Right forelimb (tissue), 1 donor: ENCODE measurements at regions not wholly inside any gene's neighbourhood (a gene's known extent, or its start where the extent isn't known, plus 50 kb on each side); places are given as distances from the start of the nearest gene placed in this dataset.

Experiments
- DNase-seq: peaks from one replicate; pipeline ENCODE4 v3.0.0-alpha.2; 2018

DNA sequence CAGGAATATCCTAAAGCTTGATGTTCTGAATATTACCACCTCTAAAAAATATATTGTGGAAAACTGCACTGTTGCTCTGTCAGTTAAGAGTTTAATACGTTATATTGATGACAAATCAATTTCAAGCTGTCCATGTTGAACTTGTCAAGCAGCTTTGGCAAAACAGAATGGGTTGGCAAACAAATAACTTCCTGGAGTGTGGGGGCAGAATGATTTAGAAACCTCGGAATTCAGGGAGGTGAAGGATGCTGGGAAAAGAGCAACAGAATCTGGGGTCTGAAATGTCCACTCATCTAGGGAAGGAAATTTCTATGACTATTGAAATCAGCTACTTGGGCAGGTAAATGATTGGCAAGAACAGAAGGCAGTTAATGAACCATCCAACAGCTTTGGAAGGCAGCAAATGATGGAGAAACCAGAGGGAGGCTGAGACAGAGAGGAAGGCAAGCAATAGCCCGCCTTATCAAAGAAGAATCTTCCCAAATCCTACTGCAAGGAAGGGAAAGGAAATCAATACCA lies 95.1 kb upstream of the PALS2 start:
- no peak for DNase-seq

DNA sequence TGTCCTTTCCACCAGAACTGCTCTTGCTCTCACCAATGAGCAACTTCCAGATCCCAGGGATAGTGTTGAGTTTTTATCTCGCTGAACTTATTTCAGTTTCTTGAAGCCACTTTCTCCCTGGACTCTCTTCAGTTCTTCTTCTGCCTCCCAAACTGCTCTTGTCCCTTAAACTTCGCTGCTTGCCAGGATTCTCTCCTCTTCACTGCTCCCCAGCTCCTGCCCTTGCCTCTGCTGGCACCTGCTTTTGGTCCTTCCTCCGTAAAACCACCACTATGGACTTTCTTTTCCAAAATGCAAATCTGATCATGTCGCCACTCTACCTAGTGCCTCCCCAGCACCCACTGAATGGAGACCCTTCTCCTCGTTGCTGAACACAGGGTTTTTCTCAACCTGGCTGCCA lies 92.8 kb upstream of the PALS2 start:
- no peak for DNase-seq

DNA sequence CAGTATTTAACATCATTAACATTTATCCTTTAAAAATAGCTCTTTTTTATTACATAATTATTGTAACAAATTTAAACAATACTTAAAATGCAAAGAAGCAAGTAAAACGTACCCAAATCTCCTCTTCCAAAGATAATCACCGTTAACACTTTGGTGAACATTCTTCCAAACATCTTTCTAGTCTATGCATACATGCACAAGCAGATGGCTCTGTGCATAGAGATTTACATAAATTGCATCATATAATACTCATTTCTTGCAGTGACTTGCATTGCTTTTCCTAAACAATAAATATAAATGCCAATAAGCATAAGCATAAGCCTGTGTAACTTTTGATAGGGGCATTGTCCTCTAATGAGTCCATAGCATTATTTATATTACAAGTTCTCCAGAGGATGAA lies 89.4 kb upstream of the PALS2 start:
- no peak for DNase-seq

DNA sequence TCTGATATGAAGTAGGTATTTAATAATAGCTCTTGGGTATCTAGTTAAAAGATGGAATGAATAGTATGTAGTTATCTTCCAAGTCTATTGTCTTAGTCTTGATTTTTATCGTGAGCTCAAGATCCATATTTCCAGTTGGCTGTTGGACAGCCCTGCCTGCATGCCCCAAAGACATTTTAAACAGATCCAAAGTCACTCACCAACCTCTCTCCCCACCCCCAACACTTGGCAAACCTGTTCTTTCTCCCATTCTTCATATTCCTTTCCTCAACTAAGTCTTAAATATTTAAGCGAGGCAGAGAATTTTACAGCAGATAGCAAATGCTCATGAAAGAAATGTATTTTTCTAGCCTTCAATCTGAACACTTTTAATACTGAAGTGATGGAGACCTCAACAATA lies 80.7 kb upstream of the PALS2 start:
- DNase-seq, result no peak

DNA sequence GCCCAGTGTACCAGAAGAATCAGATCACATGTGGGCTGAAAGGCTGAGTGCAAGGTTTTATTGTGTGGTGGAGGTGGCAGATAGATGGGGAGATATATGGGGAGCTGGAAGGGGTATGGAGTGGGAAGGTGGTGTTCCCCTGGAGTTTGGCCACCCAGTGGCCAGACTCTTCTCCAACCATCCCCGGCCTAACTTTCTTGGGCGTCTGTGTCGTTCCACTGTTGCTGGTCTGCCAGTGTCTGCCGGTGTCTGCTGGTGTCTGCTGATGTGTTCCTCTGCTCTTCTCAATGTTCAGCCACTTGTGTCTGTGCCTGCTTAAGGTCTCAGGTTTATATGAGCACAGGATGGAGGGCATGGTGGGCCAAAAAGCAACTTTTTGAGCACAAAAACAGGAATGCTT lies 78.4 kb upstream of the PALS2 start:
- DNase-seq, result no peak

DNA sequence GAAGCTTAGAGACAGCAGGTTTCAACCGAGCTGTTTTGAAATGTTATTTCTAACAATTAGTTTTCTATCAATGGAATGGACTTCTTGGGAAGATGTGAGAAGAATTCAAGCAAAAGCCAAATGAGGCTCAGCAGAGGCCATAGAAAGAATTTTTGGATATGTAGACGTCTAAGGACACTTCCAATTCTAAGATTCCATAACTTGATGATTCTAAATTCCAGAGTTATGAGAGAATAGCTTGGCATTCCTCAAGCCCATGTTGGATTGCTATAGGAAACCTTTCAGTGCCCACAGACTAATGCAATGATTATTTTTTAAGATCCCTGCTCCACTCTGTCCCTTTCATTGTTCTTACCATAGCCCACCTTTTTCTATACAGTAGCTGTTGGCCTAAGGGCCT lies 77.2 kb upstream of the PALS2 start:
- DNase-seq, result no peak

DNA sequence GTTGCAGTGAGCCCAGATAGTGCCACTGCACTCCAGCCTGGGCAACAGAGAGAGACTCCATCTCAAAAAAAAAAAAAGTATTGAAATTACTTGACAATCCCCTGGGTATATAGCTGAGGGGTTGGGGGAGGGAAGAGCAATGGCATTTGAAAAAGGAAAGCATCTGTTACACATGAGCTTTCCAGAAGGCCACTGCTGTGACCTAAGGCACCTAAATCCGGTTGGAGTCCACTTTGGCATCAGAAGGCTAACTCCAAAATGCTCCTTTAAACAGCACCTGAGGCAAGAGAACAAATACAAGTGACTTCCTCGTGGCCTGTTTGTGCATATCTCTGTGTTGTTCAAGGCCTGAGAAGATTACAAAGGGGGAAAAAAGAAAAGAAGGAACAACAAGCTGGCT lies 74.8 kb upstream of the PALS2 start:
- no peak for DNase-seq

DNA sequence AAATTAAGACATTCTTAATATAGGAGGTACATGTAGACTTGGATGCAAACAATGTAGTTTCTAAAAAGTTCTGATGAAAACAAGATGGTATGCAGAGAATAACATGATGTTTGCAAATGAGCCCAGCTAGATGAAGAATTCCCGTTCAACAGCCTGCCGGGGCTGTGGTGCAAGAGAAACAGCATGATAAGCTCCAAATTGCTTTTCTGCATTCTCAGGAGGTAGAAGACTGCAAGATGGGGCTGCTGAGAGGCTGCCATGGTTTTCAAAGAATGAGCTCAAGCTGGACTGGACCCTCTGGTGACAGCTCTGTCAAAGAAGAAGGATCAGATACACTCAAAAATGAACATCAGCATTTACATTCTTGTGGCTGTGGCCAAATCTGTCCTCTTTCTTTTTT lies 73.4 kb upstream of the PALS2 start:
- no peak for DNase-seq

DNA sequence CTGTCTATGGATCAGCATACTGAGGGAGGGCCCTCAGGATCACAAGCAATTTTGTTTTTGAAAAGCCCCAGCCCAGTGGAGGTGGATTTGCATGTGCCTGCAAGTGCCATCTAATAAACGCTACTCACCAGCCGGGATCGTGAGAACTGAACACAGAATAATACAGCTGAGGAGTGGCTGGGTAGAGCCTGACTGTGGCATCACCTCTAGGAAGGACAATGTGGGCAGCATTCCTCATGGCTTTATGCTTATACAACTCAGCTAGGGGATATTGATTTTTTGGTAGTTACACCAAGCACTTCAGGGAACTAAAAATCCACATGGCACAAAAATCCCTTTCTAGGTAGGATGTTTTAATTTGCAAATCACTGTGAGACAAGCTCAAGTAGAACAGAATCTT lies 72.7 kb upstream of the PALS2 start:
- DNase-seq, result no peak

DNA sequence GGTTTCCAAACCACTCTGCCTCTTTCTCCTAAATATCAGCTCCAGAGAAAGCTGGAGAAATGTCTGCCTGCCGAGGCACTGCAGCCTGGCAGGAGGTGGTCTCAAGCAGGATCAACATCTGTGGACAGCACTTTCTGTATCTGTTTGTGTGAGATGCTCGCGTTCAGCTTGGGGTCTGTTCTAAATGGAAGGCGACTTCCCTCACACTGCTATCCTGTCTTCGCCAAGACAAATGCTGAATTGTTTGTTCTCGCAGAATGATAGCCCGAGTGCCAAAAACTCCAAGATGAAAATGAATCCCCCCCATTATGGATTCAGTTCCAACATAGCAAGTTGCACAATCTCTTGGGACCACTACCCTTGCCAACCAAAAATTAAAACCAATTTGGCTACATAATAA lies 72.2 kb upstream of the PALS2 start:
- DNase-seq, result no peak

DNA sequence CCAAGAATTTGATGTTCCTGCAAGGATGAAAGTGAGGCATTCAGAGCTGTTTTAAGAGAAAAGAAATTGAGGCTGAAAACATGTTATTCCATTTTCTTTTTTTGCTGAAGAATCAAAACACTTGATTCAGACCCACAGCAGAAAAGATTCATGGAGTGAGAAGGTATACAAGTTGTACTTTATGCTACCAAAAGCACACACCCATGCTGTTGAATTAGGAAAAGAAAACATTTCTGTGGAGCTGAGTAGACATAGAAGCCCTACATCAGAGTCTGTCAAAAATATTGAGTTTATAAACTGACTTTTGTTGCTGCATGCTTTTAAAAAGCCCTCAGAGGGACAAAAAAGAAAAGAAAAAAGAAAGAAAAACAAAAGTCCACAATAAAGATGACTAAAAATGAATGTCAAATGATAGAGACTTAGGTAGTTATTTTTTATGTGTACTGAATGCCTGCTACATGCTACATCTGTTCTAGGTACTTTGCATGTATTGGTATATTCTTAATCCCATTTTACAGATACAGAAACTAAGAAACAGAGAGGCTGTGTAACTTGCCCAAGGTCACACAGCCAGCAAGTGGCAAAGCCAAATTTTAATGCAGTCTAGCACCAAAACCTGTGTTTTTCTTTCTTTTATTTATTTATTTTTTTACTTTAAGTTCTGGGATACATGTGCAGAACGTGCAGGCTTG lies 71.7 kb upstream of the PALS2 start:
- no peak for DNase-seq

DNA sequence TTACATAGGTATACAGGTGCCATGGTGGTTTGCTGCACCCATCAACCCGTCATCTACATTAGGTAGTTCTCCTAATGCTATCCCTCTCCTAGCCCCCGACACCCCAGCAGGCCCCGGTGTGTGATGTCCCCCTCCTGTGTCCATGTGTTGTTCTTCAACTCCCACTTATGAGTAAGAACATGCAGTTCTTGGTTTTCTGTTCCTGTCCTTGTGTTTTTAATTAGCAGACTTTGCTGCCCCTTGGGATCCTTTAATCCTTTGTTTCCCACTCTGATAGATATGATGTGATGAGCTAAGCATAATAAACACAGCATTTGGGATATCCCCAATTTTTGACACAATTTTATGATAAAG lies 71.1 kb upstream of the PALS2 start:
- DNase-seq, result no peak

DNA sequence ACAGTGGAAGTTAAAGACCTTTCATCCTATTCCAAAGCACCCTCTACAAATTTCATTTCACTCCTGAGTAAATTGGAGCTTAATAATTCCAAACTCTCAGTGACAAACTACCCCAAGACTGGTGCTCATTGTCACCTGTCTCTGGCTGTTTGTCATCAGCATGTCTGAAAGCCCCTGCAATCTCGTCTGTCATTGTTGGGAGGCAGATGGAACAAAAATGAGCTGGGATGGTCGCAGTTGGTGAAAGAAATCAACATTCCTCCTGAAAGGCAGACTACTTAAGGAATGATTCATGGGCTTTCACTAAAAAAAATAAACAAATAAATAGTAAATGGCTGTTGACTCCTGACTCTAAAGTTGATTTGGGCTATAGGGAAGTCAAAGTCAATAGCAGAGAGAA lies 69.7 kb upstream of the PALS2 start:
- no peak for DNase-seq

DNA sequence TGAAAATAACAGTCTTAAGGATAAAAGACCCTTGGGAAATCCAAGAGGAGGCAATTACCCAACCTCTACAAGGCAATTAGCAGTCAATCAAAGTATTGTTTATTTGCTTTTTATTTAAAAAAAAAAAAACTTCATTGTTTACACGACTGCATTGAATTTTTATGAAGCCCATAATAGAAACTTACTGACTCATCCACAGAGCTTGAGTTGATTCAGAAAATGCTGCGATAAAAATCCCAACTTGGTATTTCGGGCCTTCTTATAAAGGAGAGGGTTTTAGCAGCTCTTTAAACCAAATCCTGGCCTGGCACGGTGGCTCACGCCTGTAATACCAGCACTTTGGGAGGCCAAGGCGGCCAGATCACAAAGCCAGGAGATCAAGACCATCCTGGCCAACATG lies 69.2 kb upstream of the PALS2 start:
- DNase-seq, result no peak

DNA sequence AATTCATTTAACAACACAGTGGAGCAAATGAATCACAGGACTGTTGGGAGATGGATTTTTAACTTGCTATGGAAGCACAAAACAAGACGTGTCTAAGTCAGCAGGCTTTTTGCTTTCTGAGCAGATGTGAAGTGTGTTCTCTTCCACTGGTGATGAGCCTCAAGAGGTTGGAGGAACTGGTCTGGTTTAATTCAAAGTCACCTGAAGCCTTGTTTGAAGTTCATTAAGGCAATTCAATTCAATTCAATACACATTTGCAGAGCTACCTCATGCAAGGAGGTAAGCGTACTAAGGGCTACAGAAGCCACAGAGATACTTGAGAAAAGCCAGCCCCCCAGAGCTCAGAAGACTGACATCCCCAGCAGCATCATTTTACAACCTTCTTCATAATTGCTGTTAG lies 68.4 kb upstream of the PALS2 start:
- no peak for DNase-seq

DNA sequence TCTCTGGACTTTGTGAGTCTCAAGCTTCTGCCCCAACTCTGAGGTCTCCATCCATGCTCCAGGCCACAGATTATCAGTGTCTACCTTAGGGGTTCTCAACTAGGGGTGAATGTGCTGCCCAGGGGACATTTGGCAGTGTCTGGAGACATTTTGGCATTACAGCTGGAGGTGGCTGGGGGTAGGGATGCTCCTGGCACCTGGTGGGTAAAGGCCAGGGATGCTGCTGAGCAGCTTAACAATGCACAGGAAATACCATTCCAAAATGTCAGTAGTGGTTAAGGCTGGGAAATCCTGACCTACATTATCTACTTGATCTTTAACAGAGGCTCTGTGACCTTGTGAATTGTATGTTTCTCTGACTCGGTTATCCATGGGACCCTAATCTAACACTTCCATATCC lies 67.3 kb upstream of the PALS2 start:
- DNase-seq, result no peak

DNA sequence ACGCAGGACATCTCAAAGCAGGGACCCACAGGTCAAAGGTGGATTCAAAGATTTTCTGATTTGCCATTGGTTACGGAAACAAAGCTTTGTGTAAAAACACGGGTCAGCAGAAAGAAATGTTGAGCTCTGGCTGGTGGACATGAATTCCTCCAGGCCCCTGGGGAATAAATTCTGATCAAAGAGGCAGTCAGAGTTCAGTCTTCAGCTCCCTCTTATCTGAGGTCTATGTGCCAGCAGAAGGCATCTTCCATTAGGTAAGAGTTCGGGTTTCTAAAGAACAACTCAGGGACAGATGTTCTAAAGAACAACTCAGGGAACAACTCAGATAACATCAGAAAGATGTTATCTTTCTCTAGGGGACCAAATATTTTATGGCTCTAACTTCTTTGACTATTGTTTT lies 64.9 kb upstream of the PALS2 start:
- no peak for DNase-seq

DNA sequence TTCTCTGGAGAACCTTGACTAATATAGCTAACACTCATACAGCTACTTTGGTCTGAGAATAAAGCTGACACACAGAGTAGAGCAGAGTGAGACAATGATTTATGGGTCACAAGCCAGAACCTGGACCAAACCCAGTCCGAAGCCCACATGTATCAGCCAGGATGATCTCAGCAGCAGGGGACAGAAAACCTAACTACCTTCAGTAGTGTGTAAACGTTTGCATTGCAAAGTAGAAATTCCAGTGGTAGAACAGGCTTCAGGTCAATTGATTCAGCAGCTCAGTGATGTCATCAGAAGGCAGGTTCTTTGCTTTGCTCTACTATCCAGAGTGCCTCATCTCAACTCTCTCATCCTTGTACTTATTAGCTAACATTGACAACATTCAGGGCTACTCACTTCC lies 62.5 kb upstream of the PALS2 start:
- no peak for DNase-seq

DNA sequence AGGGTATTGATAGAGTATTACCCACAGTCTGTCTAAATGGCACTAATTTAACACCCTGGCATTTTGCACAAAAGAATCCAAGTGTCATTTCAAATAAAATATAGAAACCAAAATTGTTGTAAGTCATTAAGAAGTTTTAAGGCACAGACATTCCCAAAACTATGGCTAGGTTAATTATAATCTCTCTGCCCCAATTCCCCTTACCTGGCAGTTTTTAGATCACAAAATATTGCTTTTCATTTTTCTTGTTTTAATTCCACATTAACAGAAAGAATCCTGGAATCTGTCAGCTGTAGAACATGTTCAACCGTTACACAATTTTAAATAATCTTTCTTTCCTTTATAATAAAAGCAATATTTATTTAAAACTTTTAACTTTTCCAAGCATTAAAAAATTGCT lies 56.1 kb upstream of the PALS2 start:
- DNase-seq, result no peak

DNA sequence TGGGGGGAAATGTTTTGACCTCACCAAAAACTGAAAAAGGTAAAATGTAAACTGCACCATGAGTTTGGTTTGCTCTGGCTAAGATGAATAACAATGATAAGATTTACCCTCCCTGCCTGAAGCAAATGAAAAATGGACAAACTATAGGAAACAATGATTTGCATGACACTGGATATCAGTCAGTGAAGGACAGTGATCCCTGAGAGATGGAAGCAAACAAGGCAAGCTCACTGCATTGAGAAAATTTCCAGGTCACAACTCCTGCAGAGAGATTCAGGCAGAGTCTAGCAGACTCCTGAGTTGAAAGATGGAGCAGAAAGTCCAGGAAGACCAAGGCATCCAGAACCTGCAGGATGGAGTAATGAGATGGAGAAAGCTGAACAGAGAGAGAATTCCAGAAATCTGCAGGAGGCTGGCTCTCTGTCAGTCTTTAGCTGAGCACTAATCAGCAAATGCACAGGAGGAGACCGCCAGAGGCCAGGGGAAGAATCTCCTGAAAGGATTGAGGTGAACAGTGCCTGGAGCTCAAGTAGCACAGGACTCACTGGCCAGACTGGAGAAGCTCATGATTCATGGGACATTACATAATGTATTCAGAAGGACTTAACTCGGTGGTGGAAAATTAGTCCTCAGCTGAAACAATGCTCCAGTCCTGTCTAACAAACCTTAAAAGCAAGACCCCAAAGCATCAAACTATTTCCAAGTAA lies 51.2 kb upstream of the PALS2 start:
- DNase-seq, result no peak
